GM04503 (cell line): ENCODE measurements at regions not wholly inside any gene's neighbourhood (a gene's known extent, or its start where the extent isn't known, plus 50 kb on each side); places are given as distances from the start of the nearest gene placed in this dataset.
"Not testable (repeated sequence)": the region's sequence is repeated elsewhere in the genome, so short reads cannot be mapped to it uniquely, and the experiment has no call there.

Source experiments
- DNase-seq: peaks from one replicate; pipeline ENCODE4 v3.0.0-alpha.2; 2012; ENCODE audit warnings: low read depth

DNA sequence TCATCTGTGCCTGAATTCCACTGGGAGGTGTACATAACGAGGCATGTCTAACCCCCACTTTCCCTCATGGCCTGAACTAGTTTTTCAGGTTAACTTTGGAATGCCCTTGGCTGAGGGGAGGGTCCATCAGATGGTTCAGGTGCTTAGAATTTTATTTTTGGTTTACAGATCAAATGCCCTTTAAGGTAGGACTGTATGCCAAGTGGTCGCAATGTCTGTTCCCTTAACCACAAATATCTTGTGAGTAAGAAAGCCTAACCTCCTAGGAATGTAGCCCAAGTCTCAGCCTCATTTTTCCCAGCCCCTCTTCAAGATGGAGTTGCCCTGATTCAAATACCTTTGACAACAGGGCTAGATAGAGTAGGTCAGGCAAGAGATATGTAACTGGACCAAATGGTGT, 78.4 kb downstream of the RNASET2 start:
- DNase-seq: no peak

DNA sequence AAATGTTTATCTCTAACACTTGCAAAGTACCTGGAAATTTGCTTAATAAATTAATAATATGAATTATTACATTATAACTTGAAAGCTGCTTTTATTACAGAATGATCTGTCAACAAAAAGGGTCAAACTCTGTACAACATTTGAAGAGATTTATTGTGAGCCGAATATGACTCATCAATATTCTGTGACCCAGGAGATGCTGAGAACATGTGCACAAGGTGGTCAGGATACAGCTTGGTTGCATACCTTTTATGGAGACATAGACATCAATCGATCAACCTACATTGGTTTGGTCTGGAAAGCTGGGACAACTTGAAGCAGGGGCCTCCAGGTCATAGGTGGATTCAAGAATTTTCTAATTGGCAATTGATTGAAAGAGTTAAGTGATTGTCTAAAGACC, 79.0 kb downstream of the RNASET2 start:
- DNase-seq: no peak

DNA sequence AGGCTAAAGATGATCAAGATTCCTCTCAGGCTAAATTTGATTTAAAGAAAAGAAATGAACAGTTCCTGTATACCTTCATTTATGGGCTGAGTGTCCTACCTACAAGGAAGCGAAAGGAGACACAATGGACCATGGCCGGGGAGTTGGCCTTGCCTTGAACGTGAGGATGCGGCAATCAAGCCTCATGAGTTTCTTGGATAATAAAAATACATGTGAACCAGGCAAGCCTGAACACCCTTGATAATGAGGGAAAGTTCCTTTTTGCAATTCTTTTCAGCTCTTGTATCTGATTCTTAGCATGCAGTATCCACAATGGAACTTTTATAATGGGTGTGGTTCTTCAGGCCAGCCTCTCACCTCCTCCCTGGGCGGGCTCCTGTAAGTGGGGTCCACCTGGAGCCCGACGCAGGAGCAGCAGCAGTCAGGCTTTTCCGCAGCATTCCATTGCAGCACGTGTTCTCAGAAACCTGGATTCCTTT, 83.8 kb downstream of the RNASET2 start:
- DNase-seq: no peak

DNA sequence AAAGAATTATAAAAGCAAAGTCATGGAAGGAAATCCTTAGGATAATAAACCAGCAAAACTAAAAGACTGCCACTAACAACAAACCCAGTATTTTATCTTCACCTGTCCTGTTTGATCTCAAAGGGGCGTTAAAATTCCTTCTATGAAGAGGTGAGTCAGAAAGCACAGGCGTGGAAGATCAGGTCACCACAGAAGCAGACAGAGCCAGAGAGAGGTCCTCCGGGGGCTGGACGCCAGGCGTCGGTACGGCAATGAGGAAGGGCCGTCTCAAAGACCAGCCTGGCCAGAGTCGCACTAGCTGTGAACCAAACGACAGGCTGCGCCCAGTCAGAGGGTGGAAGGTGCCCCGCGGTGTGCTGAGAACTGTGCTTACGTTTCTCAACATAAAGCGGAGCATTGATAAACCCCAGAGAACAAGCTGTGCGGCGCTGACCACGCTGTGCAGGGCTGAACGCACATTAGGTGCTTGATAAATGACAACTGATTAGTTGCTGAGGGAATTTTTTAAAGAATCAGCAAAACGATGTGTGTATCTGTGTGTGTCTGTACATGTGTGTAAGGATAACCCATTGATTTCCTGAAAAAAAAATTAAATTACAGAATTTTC, 85.6 kb downstream of the RNASET2 start:
- no peak for DNase-seq

DNA sequence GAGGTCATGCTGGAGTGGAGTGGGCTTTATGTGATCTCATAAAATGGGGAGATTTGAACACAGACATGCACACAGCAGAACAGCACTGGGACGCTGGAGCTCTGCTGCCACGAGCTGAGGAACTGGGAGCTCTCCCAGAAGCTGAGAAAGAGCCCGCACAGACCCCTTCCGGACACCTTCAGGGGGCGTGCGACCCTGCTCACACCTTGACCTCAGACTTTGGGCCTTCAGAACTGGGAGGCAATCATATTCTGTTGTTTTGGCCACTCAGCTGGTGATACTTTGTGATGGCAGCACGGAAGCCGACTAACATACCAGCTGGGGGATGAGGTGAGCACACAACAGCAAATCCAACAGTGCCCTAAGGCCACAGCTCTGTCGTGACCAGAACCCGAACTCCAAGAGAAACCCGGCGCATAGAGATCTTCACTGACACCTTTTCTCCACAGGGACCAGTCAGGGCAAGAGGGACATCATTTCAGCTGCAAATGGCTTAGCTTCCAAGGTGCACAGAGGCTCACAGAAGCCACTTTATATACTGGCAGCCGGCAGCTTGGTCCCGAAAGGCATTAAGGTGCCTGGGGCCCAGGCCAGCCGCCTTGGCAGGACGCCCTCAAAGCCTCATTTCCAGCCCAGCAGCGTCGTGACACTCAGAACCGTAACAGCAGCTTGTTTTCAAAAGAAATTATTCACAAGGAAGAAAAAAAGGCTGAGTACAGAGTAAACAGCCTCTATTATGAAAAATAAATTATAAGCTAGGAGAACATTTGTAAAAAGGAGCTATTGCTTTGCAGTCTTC, 89.3 kb downstream of the RNASET2 start:
- DNase-seq: no peak

DNA sequence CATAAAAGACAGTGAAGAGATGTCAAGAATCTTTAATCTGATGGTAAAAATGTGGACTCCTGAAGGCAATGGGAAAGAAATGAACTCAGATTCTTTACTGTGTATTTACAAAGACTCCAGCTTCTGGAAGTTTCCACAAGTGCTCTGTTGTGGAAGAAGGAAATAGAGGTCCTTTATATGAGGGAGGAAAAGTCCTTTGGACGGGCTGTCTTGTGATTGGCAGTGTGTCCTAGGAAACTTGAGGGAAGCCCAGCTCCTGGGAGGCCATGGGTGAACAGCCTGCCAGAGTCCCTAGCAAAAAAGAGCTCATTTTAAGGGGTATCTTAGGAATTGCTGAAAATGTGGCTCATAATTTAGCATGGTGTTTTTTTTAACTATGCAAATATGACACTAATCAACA, 92.0 kb downstream of the RNASET2 start:
- no peak for DNase-seq

DNA sequence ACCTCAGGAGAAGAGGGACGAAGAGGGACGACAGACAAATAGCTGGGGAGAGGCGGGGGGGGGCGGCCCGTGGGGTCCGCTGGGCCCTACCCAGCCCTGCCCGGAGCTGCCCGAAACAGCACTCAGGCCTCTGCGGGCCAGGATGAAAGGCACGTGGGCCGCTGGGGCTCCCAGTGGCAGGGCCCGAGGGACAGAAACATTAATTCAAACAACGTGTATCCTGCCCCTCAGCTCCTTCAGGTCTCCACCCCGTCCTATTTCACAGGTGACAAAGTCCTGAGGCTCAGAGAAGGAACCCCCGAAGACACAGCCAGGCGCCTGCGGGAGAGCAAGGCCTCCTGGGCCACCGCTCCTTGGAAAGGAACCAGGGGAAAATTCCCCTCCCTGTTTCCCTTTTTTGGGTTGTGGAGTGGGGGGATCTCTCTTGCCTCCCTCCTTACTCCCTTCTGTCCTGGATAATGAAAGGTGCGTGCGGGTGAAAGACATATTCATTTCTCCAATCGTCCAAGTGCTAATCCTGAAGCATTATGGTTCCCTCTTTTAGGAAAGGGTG, 93.3 kb downstream of the RNASET2 start:
- DNase-seq: no peak

DNA sequence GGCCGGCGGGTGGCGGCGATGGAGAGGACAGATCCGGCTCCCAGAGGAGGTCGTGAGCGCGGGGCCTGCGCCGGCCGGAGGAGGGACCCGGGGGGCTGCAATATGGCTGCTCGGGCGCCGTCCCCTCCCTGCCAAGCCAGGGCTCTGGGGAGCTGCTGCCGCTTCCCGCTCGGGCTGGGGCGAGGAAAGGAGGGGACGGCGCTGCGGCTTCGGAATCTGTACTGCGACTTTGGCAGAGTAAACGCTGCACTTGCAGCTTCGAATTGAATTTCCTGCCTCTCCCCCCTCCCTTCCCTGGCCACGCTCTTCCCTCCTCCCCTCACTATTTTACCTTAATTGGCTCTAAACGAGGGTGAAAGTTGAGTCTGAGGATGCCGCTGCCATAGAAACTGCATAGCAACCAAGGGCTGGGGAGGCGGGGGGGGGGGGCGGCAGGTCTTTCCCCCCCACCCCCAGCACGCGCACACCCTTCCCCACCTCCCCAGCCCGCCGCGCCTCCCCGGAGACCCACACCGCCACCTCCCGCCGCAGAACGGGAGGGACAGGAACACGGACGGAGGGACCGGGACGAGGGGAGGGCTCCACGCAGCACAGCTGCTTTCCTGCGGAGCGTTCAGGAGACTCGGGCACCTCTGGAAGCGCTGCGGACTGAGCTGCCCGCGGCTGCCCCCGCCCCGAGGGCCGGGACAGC, 93.9 kb downstream of the RNASET2 start:
- no peak for DNase-seq

DNA sequence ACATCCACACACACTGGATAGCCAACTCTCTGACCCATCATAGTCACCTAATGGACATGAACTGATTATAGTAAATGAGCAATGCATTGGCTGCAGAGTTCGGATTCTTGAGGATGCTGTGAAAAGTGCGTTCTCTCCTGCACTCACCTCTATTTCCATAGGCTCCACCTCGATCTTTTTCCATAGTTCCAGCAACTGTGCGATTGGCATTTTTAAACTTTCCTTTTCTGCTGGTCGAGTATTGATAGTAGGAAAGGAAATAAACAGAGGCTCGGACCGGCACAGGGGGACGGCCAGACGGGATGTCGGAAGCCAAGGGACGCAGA, 94.4 kb downstream of the RNASET2 start:
- DNase-seq: no peak

DNA sequence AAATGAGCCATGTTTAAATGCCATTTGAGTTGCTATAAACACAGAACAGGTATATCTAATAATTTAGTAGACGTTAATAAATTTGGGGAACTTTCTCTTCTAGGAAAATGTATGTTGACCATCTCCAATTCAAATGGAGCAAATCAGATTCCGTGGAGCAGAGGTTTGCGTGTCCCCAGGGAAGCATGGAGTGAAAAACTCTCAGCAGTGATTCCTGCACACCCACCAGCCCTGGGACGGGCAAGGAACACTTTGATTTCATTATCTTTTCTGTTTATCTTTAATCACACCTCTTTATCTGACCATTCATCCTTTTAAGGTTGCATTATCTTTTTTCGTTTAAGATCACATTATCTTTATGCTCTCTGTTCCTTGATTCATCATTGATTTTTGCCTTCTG, 95.0 kb downstream of the RNASET2 start:
- no peak for DNase-seq

DNA sequence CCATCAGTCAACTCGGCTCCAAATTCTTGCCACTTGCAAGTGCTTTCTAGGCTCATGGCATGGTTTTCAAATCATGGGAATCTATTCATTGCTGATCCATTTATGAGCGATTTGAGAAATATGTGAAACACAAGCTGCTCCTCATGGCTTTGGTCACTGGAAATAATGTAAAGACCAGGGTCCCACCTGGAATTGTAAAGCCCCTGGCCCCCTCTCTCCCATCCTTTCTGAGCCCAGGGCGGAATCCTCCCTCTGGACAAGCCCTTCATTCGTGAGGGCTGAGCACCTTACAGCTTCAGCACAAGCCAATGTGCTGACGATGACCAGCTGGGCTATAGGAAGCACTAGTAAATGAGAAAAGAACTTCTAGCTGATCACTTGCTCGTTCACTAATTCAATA, 96.0 kb downstream of the RNASET2 start:
- DNase-seq: no peak

DNA sequence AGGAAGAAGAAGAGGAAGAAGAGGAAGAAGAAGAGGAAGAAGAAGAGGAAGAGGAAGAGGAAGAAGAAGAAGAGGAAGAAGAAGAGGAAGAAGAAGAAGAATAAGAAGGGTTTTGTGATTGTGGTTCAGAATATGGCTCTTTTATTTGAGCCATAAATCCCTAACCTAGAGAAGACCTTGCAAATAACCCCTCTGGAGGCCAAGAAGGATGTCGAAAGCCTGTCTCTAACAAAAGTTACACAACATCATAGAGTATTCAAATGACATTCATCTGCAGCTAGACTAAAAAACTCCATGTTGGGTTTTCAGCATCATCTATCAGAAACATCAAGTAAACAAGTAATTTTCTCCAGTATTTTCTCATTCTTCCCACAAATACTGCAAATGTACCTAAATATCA, 100.9 kb downstream of the RNASET2 start:
- no peak for DNase-seq

DNA sequence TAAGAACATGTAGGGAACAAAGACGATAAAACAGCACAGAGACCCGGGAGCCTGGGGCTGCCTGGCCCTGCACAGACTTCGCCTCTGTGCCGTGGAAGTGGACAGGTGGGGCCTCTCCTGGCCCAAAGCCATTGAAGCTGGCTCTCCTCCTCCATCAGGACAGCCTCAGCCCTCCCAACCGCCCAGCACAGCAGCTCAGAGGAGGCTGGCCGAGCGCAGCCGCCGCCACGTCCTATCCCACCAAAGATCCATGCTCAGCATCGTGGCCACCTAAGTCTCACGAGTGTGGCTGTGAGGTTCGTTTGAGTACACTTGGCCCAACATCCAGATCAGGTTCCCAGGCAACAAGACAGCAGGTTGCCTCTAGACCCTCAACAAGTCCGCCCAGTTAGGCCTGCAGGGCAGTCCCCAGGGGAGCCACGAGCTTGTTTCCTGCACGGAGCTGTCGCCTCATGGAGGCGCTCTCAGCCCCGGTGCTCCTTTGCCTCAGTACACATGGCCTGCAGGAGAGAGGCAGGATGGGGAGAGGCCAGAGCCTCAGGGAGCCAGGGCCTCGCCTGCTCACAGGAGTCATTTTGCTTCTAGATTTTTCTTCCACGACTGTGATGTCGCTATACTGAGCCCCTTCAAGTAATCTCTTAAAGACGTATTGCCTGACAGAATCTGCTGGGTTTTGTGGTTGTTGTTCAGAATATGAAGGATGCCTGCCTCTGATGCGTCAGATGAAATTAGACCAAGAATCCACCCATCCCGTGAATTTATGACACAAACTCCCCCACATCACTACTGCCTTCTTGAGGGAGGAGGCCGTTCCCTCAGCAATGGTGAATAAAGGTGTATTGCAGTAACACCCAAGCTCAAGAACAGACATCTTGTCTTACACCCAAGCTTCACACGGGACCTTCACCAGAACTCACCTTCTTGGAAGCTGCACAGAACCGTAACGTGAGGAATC, 102.7 kb downstream of the RNASET2 start:
- DNase-seq: no peak

DNA sequence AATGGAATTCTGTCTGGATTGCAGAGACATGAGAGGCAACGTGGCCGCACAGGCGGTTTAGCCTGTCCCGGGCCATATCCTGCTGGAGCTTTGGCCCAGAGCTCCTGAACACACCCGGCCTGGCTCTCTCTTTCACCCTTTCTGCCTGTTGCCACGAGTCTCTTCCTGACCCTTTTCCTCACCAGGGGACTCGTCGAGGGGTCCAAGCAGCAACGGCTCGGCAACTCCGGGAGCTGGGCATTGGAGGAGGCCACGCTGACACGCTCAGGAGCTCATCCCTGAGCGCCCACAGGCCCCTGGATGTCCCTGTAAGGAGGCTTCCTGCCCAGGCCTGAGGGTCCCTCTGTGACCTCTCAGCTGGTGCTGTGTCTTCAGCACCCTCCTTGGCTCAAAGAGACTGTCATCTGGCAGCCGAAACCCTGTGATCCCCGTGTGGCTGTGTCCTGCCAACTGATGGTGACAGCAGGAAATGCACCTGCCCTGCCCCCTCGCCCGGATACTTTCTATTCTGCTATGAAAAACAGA, 103.8 kb downstream of the RNASET2 start:
- DNase-seq: no peak

DNA sequence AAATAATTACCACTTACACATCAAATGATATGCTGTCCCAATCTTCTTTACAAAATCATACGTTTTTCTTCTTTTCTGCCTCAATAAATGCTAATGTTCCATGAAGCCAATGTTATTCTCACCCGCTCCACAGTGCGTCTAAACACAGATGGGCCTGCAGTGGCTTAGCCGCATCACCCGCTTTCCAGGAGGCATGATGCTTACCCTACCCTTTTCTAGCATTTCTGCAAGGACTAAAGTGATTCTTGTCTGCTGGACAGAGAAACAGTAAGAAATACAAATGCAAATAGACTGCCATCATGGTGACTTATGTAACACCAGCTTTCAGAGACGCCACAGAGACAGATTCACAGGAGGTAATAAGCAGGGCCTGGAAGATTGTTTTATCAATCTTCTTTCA, 104.4 kb downstream of the RNASET2 start:
- DNase-seq: no peak

DNA sequence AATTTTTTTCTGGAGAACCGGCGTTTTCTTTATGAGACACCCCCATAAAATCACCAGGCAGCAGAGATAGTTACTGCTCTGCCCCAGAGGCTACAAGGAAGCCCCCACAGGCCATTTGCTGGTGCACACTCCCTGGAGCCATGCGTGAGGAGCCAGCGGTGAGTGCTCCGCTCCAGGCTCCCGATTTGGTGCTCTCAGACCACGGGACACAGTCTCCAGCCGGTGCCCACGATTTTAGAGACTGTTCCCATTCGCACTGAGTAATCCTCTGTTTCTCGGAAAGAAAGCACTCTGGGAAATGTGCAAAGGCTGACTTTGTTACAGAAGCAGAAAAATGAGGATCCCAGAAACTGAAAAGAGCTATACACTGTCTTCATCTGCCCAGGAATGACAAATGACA, 104.9 kb downstream of the RNASET2 start:
- no peak for DNase-seq

DNA sequence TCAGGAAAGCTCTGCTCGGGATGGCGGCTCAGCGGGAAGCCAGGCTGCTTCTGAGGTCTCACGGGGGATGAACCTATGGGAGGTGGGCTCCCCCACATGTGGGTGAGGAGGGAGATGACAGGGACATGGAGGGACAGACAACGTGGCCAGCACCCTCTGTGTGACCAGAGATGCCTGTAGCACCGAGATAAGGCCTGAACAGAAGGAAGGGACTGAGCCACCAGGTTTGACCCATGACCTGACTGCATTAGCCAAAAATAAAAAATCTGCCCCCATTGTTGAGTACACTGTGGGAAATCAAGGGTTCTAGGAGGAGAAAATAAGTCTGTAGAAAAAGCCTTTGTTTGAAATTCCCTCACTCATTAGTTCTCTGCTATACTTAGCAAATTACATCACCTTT, 105.7 kb downstream of the RNASET2 start:
- no peak for DNase-seq

DNA sequence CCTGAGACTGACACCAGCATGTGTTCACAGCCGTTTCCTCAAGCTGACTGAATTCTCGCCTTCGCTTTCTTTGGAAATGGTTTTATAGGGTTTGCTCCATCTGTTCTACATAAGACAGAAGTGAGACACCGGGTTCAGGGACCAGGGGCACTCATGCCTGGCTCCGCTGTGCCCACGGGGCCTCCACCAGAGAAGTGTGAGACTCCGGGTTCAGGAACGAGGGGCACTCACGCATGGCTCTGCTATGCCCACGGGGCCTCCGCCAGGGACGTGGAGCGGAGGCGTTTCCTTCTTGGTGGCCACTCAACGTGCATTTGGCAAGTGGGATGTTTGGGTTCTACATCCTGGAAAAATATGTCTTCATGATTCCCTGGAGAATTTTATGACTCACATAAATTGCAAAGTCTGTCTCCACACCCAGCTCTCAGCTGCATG, 106.6 kb downstream of the RNASET2 start:
- no peak for DNase-seq

DNA sequence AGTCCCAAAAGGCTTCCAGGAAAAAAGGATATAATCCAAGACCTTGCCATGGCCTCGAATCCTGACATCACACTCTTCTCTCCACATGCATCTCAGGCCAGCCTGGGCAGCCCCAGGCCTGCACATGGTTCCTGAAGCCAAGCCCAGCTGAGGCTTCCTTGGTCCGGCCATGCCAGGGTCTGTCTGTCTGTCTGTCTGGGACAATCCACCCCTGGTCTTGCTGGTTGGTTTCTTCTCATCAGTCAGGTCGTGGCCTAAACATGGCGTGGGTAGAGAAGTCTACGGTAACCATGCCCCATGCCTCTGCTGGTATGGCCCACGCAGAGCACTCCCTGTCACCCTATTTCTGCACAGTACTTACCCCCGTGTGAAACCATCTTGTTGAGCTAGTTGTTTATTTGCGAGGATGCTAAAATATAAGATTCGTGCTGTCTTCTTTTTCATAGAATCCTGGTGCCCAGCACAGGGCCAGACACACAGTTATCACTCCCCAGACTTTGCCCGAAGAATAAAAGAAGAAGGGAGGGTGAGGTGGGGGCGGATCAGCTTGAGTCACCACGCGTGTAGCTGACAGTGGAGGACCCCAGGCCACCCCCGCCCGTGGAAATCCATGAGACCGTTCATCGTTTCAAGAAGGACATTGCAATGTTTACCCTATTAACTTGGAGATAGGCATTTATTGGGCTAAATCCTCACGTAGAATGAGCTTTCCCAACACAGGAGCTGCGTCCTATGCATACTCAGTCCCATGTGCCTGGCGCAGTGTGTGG, 107.2 kb downstream of the RNASET2 start:
- no peak for DNase-seq

DNA sequence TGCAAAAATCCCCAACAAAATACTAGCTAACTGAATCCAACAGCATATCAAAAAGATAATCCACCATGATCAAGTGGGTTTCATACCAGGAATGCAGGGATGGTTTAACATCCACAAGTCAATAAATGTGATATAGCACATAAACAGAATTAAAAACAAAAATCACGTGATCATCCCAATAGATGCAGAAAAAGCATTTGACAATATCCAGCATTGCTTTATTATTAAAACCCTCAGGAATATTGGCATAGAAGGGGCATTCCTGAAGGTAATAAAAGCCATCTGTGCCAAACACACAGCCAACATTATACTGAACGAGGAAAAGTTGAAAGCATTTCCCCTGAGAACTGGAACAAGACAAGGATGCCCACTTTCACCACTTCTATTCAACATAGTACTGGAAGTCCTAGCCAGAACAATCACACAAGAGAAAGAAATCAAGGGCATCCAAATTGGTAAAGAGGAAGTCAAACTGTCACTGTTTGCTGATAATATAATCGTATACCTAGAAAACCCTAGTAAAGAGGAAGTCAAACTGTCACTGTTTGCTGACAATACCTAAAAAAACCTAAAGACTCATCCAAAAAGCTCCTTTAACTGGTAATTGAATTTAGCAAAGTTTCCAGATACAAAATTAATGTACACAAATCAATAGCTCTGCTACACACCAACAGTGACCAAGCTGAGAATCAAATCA, 109.8 kb downstream of the RNASET2 start:
- DNase-seq: not testable (repeated sequence)
